ENCODE measurements at regions not wholly inside any gene's neighbourhood (a gene's known extent, or its start where the extent isn't known, plus 50 kb on each side); places are given as distances from the start of the nearest gene placed in this dataset.

- intact Hi-C loops (cut with micrococcal nuclease): no loop called here
Observed at GRCh38 chr12:74446466-74446865, 91.2 kb upstream of the ATXN7L3B start.

GRCh38 chr12:74449872-74450271 is 87.8 kb upstream of the ATXN7L3B start:
- intact Hi-C loops (cut with micrococcal nuclease): no loop called here

GRCh38 chr12:74454109-74454508 is 83.5 kb upstream of the ATXN7L3B start:
- intact Hi-C loops (cut with micrococcal nuclease): no loop called here

- intact Hi-C loops (cut with micrococcal nuclease): no loop called here
Observed at GRCh38 chr12:74455429-74455828, 82.2 kb upstream of the ATXN7L3B start.

- intact Hi-C loops (cut with micrococcal nuclease): no loop called here
Observed at GRCh38 chr12:74456431-74456830, 81.2 kb upstream of the ATXN7L3B start.

- intact Hi-C loops (cut with micrococcal nuclease): no loop called here
Observed at GRCh38 chr12:74468401-74468800, 69.2 kb upstream of the ATXN7L3B start.

- intact Hi-C loops (cut with micrococcal nuclease): no loop called here
Observed at GRCh38 chr12:74476234-74476633, 61.4 kb upstream of the ATXN7L3B start.

- intact Hi-C loops (cut with micrococcal nuclease): no loop called here
Observed at GRCh38 chr12:74481078-74481477, 56.6 kb upstream of the ATXN7L3B start.

GRCh38 chr12:74482115-74482514 is 55.5 kb upstream of the ATXN7L3B start:
- intact Hi-C loops (cut with micrococcal nuclease): no loop called here

- intact Hi-C loops (cut with micrococcal nuclease): no loop called here
Observed at GRCh38 chr12:74483057-74483456, 54.6 kb upstream of the ATXN7L3B start.

Measured in T-helper 2 cell treated with Interferon-gamma antibody and Interleukin-4, amounts not matched to agents 100 ng/mL and 5 ng/mL, for 36 hours (primary cell).